Neural cell (in vitro differentiated cells): ENCODE measurements at regions not wholly inside any gene's neighbourhood (a gene's known extent, or its start where the extent isn't known, plus 50 kb on each side); places are given as distances from the start of the nearest gene placed in this dataset.

ENCODE experiments used
- H2AFZ ChIP-seq: fragments of 200-600, 300-800 bp; sonication (generic), shearing (Covaris generic); 2 replicates; pipeline ENCODE4 v1.6.0; 2014; ENCODE audit warnings: low read depth, mild to moderate bottlenecking, antibody characterized with exemption, low read length, moderate library complexity
- H3F3A ChIP-seq: fragments of 200-600 bp; shearing (Covaris generic); 2 replicates; pipeline ENCODE4 v1.6.1; 2016; ENCODE audit warnings: mild to moderate bottlenecking, moderate library complexity, mixed read lengths, antibody characterized with exemption, low read length; ENCODE audit not compliant: insufficient read depth, poor library complexity, severe bottlenecking
- H3K27ac ChIP-seq: fragments of 200-600, 300-800 bp; sonication (generic), shearing (Covaris generic); 2 replicates; pipeline ENCODE4 v1.5.1; 2014; ENCODE audit warnings: mild to moderate bottlenecking, low read length, moderate library complexity
- H3K27me3 ChIP-seq: fragments of 300-800, 200-600 bp; sonication (generic), shearing (Covaris generic); 2 replicates; pipeline ENCODE4 v1.6.0; 2014; ENCODE audit warnings: mild to moderate bottlenecking, low read depth, low read length, moderate library complexity; ENCODE audit not compliant: insufficient read depth
- H3K36me3 ChIP-seq: fragments of 300-800, 200-600 bp; sonication (generic), shearing (Covaris generic); 2 replicates; pipeline ENCODE4 v1.5.1; 2014; ENCODE audit warnings: mild to moderate bottlenecking, antibody characterized with exemption, low read length, moderate library complexity; ENCODE audit not compliant: insufficient read depth
- H3K4me2 ChIP-seq: fragments of 300-800, 200-600 bp; sonication (generic), shearing (Covaris generic); 2 replicates; pipeline ENCODE4 v1.6.0; 2014; ENCODE audit warnings: mild to moderate bottlenecking, low read length
- H3K4me3 ChIP-seq: fragments of 300-800, 200-600 bp; sonication (generic), shearing (Covaris generic); 2 replicates; pipeline ENCODE4 v1.5.1; 2014; ENCODE audit warnings: mild to moderate bottlenecking, low read length, moderate library complexity
- H3K79me2 ChIP-seq: fragments of 200-600 bp; shearing (Covaris generic); replicated peaks from 2 replicates; pipeline ENCODE4 v1.6.0; 2014; ENCODE audit warnings: mild to moderate bottlenecking, low read length, moderate library complexity; ENCODE audit not compliant: insufficient read depth
- H3K9ac ChIP-seq: fragments of 300-800, 200-600 bp; sonication (generic), shearing (Covaris generic); 2 replicates; pipeline ENCODE4 v1.6.1; 2016; ENCODE audit warnings: mild to moderate bottlenecking, low read length, mixed read lengths
- H3K9me2 ChIP-seq: fragments of 200-600 bp; shearing (Covaris generic); 2 replicates; pipeline ENCODE4 v1.6.1; 2016; ENCODE audit warnings: mild to moderate bottlenecking, low read length, mixed read lengths; ENCODE audit not compliant: insufficient read depth
- H3K9me3 ChIP-seq: fragments of 200-600, 300-800 bp; sonication (generic), shearing (Covaris generic); 2 replicates; pipeline ENCODE4 v1.6.1; 2016; ENCODE audit warnings: mild to moderate bottlenecking, mixed run types, low read length, moderate library complexity, mixed read lengths
- H4K20me1 ChIP-seq: fragments of 200-600 bp; shearing (Covaris generic); 2 replicates; pipeline ENCODE4 v1.6.1; 2016; ENCODE audit warnings: mild to moderate bottlenecking, mixed run types; ENCODE audit not compliant: insufficient read depth
- EP300 ChIP-seq: fragments of 450-650 bp; conservative IDR thresholded peaks from 2 replicates; pipeline ENCODE4 v1.6.1; 2014; ENCODE audit warnings: antibody characterized with exemption, mild to moderate bottlenecking, moderate library complexity; ENCODE audit not compliant: poor library complexity, severe bottlenecking
- EZH2 ChIP-seq: fragments of 200-600, 300-800 bp; shearing (Covaris generic), sonication (generic); IDR thresholded peaks from 2 replicates; pipeline ENCODE4 v1.6.1; 2014; ENCODE audit warnings: antibody characterized with exemption, low read length, borderline replicate concordance, mild to moderate bottlenecking; ENCODE audit not compliant: insufficient read depth, poor library complexity, severe bottlenecking
- MXI1 ChIP-seq: fragments of 450-650 bp; conservative IDR thresholded peaks from 2 replicates; pipeline ENCODE4 v1.6.1; 2014; ENCODE audit warnings: antibody characterized with exemption, mild to moderate bottlenecking; ENCODE audit not compliant: poor library complexity, severe bottlenecking
- POLR2AphosphoS5 ChIP-seq: IDR thresholded peaks from 2 replicates; pipeline ENCODE4 v1.6.1; 2012
- RAD21 ChIP-seq: fragments of 450-650 bp; conservative IDR thresholded peaks from 2 replicates; pipeline ENCODE4 v1.6.1; 2014; ENCODE audit warnings: antibody characterized with exemption, mild to moderate bottlenecking, moderate library complexity
- REST ChIP-seq: IDR thresholded peaks from 2 replicates; pipeline ENCODE4 v1.6.1; 2012; ENCODE audit warnings: borderline replicate concordance
- SMC3 ChIP-seq: fragments of 450-650 bp; conservative IDR thresholded peaks from 2 replicates; pipeline ENCODE4 v1.6.1; 2014; ENCODE audit warnings: antibody characterized with exemption, mild to moderate bottlenecking, moderate library complexity; ENCODE audit not compliant: poor library complexity
- TAF1 ChIP-seq: IDR thresholded peaks from 2 replicates; pipeline ENCODE4 v1.6.1; 2012; ENCODE audit warnings: low read depth
- TF ChIP-seq, protein P1 (sequence below): fragments of 450-650 bp; IDR thresholded peaks from 2 replicates; pipeline ENCODE4 v1.5.1; 2014; ENCODE audit warnings: antibody characterized with exemption, mild to moderate bottlenecking, moderate library complexity; ENCODE audit not compliant: poor library complexity, severe bottlenecking

DNA sequence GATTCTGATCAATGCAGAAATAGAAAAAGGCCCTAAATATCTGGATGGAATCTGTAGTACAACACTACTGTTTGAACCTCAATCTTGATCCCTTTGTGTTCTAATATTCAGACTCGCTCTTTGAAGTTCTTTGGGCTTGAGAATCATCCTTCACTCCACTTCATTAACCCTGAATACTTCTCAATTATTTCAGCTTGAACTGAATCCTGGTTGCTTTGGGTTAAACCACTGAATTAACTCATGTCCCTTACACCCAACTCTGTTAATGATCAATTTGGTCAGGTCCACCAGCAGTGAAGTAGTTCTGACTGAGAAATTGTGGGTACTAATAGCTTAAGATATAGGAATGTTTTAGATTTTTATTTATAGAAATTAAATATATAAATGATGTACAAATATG, 1707.2 kb upstream of the ACO1 start:
- no peak for TF ChIP-seq EZH2
- no peak for TF ChIP-seq RAD21
- no peak for TF ChIP-seq REST
- no peak for TF ChIP-seq SMC3
- no peak for TF ChIP-seq EP300
- no peak for TF ChIP-seq POLR2AphosphoS5
- TF ChIP-seq MXI1 = no peak
- TF ChIP-seq, protein P1, sequence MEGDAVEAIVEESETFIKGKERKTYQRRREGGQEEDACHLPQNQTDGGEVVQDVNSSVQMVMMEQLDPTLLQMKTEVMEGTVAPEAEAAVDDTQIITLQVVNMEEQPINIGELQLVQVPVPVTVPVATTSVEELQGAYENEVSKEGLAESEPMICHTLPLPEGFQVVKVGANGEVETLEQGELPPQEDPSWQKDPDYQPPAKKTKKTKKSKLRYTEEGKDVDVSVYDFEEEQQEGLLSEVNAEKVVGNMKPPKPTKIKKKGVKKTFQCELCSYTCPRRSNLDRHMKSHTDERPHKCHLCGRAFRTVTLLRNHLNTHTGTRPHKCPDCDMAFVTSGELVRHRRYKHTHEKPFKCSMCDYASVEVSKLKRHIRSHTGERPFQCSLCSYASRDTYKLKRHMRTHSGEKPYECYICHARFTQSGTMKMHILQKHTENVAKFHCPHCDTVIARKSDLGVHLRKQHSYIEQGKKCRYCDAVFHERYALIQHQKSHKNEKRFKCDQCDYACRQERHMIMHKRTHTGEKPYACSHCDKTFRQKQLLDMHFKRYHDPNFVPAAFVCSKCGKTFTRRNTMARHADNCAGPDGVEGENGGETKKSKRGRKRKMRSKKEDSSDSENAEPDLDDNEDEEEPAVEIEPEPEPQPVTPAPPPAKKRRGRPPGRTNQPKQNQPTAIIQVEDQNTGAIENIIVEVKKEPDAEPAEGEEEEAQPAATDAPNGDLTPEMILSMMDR = no peak
- TF ChIP-seq TAF1 = no peak
- Histone ChIP-seq H3K9me3 (no peaks in the 10 kb centered on the region), H3K27ac (no peak overlapping the region), H3K4me2 (no peak overlapping the region), H4K20me1 (no peaks in the 10 kb centered on the region), H3K36me3 (no peaks in the 10 kb centered on the region), H3K9me2 (no peaks in the 10 kb centered on the region), H3K4me3 (no peak overlapping the region), H3F3A (no peaks in the 10 kb centered on the region), H2AFZ (no peak overlapping the region), H3K9ac (no peak overlapping the region), H3K27me3 (no peaks in the 10 kb centered on the region), H3K79me2 (no peaks in the 10 kb centered on the region)

GRCh38 chr9:30688801-30689200, 1695.6 kb upstream of the ACO1 start:
- no peaks in the 10 kb centered on the region for H4K20me1 ChIP-seq
- H3K36me3 ChIP-seq = no peaks in the 10 kb centered on the region
- no peak overlapping the region for H3K4me2 ChIP-seq
- no peak overlapping the region for H3K9ac ChIP-seq
- H3F3A ChIP-seq = no peaks in the 10 kb centered on the region
- H3K4me3 ChIP-seq = no peak overlapping the region
- no peak for TF ChIP-seq SMC3
- no peak for TF ChIP-seq TAF1
- TF ChIP-seq EP300 = no peak
- TF ChIP-seq REST = no peak
- TF ChIP-seq POLR2AphosphoS5 = no peak
- no peaks in the 10 kb centered on the region for H3K9me3 ChIP-seq
- no peaks in the 10 kb centered on the region for H3K9me2 ChIP-seq
- no peaks in the 10 kb centered on the region for H3K79me2 ChIP-seq
- no peaks in the 10 kb centered on the region for H3K27me3 ChIP-seq
- H3K27ac ChIP-seq = no peak overlapping the region
- no peak overlapping the region for H2AFZ ChIP-seq
